Natural killer cell treated with Interleukin-12 subunit alpha and Interleukin-12 subunit beta and Interleukin-15 and Interleukin-18, amount 100 ng/mL, for 72 hours (primary cell): ENCODE measurements at regions not wholly inside any gene's neighbourhood (a gene's known extent, or its start where the extent isn't known, plus 50 kb on each side); places are given as distances from the start of the nearest gene placed in this dataset.

Source experiments
- ATAC-seq, 2 donors: fragments of 150-1000 bp; cut with Tn5 transposase in 1 of 2; sonication (Bioruptor Pico), chemical (Tn5 transposase) in 1 of 2; 2 replicates each; pipeline ENCODE4 v1.10.0; 2021
- DNase-seq: peaks from one replicate; pipeline ENCODE4 v3.0.0; 2022; ENCODE audit warnings: low spot score
- H3K27ac Mint-ChIP-seq, 2 donors: 1 replicate in 1 of 2; 2 replicates in 1 of 2; pipeline ENCODE4 v1.8.0; 2022; ENCODE audit warnings: mixed read lengths in 2 of 2, mild to moderate bottlenecking in 1 of 2, moderate library complexity in 1 of 2
- H3K27me3 Mint-ChIP-seq, 2 donors: 1 replicate in 1 of 2; 2 replicates in 1 of 2; pipeline ENCODE4 v1.8.0; 2022; ENCODE audit warnings: mixed read lengths in 2 of 2
- H3K36me3 Mint-ChIP-seq: one replicate; pipeline ENCODE4 v1.8.0; 2022; ENCODE audit warnings: mixed read lengths
- H3K4me1 Mint-ChIP-seq, 2 donors: 1 replicate in 1 of 2; 2 replicates in 1 of 2; pipeline ENCODE4 v1.8.0; 2022; ENCODE audit warnings: low read depth in 2 of 2, mixed read lengths in 2 of 2, mild to moderate bottlenecking in 1 of 2
- H3K4me3 Mint-ChIP-seq: one replicate; pipeline ENCODE4 v1.8.0; 2022; ENCODE audit warnings: mixed read lengths
- H3K9me3 Mint-ChIP-seq: 2 replicates; pipeline ENCODE4 v1.8.0; 2022; ENCODE audit warnings: mixed read lengths

DNA sequence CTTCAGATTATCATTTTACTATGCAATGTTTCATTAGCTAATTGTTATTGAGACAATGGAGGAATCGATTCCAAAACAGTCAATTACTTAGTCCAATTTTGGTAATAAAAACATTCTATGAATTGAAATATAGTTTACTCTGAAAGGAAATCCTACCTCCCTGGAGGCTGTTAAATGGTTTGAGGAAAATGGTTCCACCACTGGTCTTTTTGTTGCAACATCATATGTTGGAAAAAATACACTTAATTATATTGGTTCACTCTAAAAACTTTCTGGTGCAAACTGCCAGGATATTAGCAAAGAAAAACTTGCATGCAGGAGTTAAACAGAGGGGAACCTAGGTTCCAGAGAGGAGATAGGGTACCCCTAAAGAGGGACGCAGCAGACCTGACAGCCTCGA, 267.3 kb upstream of the LYZL1 start:
- no peak for DNase-seq
- Mint-ChIP-seq H3K36me3 (no peaks in the 10 kb centered on the region), H3K9me3 (peaks cover 5% of the 10 kb centered on the region), H3K4me3 (no peak overlapping the region), H3K27me3 (peaks cover 10 to 12% of the 10 kb centered on the region in 2 donors), H3K27ac (no peak overlapping the region), H3K4me1 (no peaks in the 10 kb centered on the region)
- no peak for ATAC-seq

DNA sequence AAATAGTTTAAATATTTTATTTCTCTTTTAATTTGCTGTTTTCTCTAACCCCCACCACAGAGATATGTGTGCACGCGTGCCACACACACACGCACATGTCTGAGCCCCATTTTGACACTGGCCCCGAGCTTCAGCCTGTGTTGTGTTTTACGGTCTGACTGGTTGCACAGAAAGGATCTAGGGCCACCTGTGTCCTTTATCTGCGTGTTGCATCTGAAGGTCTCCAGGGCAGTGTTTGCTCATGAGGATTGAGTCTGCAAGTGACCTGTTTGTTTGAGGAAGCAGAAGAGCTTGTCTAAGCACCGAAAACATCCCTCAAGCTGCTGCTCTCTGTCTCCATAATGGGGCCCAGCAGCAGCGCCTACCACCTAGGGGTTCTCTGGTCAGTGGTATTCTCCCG, 266.4 kb upstream of the LYZL1 start:
- H3K36me3 Mint-ChIP-seq = no peaks in the 10 kb centered on the region
- ATAC-seq = no peak
- H3K4me3 Mint-ChIP-seq = no peak overlapping the region
- H3K9me3 Mint-ChIP-seq = peaks cover 2% of the 10 kb centered on the region
- no peak overlapping the region for H3K27ac Mint-ChIP-seq
- H3K4me1 Mint-ChIP-seq = no peaks in the 10 kb centered on the region
- peaks cover 6 to 7% of the 10 kb centered on the region in 2 donors for H3K27me3 Mint-ChIP-seq
- no peak for DNase-seq

GRCh38 chr10:29023678-29024077, 265.2 kb upstream of the LYZL1 start:
- H3K9me3 Mint-ChIP-seq = no peaks in the 10 kb centered on the region
- H3K27me3 Mint-ChIP-seq = peaks cover 4 to 9% of the 10 kb centered on the region in 2 donors
- H3K4me3 Mint-ChIP-seq = no peak overlapping the region
- H3K36me3 Mint-ChIP-seq = no peaks in the 10 kb centered on the region
- no peaks in the 10 kb centered on the region for H3K4me1 Mint-ChIP-seq
- H3K27ac Mint-ChIP-seq = no peak overlapping the region
- ATAC-seq (no peak), DNase-seq (no peak)

DNA sequence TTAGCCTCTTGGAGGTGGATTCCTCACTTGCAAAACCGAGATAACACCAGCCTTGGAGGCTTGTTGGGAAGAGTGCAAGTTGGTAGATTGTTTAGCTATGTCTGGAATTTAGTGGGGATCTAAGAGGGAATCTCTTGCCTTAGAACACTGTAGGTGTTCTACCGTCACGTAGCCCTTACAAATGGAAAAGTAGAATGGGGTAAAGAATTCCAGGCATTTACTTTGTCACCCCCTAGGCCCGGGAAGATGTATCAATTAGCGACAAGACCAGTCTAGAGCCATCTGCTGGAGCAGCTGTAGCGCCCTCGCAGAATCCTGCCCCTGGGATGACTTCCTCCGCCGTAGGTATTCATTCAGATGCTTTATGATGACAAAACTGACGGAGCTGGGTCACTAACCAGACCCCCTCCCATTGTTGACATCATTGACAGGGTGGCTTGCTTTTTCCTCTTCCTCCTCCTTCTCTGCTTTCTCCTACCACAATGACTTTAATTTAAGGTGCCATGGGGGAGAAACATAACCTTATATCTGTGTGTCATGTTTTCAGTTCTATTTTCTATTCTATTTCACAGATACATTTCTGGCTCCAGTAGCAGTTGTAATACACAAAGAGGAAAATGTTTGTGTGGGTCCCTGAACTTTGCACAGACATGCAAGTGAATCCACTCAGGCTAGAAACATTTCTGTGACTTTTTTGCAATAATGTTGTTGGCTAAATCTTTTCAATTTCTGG, 262.6 kb upstream of the LYZL1 start:
- ATAC-seq = no peak
- Mint-ChIP-seq H3K27me3 (peaks cover 6 to 26% of the 10 kb centered on the region in 2 donors), H3K36me3 (no peaks in the 10 kb centered on the region), H3K9me3 (no peaks in the 10 kb centered on the region), H3K27ac (no peak overlapping the region), H3K4me1 (no peaks in the 10 kb centered on the region), H3K4me3 (no peak overlapping the region)
- DNase-seq = no peak

DNA sequence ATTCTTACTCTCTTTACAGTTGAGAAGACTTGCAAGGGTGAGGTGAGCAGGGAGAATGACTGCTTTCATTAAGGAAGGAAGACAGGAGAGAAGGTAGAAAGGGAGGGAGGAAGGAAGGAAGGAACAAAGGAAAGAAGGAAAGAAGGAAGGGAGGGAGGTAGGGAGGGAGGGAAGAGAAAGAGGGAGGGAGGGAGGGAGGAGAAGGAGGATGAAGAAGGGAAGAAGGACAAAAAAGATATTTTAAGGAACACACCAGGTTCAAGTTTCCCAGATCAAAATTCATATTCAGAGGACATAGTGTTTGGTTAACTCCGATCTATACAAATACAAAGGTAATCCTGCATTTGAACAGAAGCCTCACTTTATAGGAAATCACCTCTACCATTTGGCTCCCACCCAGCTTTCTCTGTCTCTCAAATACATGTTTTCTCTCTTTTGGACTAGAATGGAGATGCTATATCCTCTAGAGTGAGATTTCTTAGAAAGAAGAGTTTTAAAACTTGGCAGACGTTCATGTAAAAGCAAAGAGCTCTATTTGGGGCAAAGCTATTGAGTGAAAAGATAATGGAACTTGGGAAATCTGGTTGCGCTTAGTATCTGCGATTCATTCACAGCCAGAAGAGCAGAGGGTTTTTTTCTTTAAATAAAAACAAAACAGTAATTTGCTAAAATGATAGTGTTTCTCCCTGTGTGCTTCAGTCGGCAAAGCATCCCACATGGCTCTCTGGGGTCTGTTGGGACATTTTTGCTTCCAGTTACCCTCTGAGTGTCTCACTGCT, 261.9 kb upstream of the LYZL1 start:
- Mint-ChIP-seq H3K27me3 (peaks cover 6 to 26% of the 10 kb centered on the region in 2 donors), H3K4me1 (no peaks in the 10 kb centered on the region), H3K9me3 (no peaks in the 10 kb centered on the region), H3K36me3 (no peaks in the 10 kb centered on the region), H3K27ac (no peak overlapping the region), H3K4me3 (no peak overlapping the region)
- ATAC-seq (no peak), DNase-seq (no peak)

DNA sequence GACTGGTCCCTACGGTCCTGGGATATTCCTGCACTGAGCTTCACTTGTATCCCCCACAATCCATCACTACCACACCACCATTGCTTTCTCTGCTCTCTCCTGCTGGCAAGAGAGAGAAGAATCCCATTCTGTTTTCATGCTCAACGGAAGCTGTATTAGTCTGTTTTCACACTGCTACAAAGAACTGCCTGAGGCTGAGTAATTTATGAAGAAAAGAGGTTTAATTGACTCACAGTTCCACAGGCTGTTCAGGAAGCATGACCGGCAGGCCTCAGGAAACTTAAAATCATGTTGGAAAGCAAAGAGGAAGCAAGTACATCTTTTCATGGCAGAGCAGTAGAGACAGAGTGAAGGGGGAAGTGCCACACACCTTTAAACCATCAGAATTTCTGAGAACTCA, 260.4 kb upstream of the LYZL1 start:
- H3K4me3 Mint-ChIP-seq = no peak overlapping the region
- H3K4me1 Mint-ChIP-seq = no peaks in the 10 kb centered on the region
- no peak for DNase-seq
- peaks cover 6 to 26% of the 10 kb centered on the region in 2 donors for H3K27me3 Mint-ChIP-seq
- no peak for ATAC-seq
- no peaks in the 10 kb centered on the region for H3K36me3 Mint-ChIP-seq
- H3K27ac Mint-ChIP-seq = no peak overlapping the region
- H3K9me3 Mint-ChIP-seq = no peaks in the 10 kb centered on the region

DNA sequence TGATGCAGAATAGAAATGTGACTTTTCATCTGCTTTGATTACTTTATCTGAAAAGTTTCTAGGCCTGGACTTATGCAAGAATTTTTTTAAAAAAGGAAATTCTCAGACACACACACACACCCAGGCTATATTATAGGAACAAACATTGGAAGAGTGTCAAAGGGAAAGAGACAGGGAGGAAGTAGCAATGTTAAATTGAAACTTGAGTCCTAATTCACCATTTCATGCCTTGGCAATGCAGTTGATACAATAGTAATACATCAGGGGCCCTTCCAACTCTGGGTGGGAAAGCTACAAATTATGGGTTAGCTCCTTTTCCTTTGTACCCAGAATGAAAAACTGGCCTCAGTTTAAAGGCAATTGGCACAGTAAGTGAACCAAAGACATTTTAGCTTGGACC, 258.0 kb upstream of the LYZL1 start:
- peaks cover 6 to 20% of the 10 kb centered on the region in 2 donors for H3K27me3 Mint-ChIP-seq
- H3K4me1 Mint-ChIP-seq = no peaks in the 10 kb centered on the region
- ATAC-seq (no peak), DNase-seq (no peak)
- H3K4me3 Mint-ChIP-seq = no peak overlapping the region
- H3K9me3 Mint-ChIP-seq = no peaks in the 10 kb centered on the region
- H3K36me3 Mint-ChIP-seq = no peaks in the 10 kb centered on the region
- no peak overlapping the region for H3K27ac Mint-ChIP-seq

DNA sequence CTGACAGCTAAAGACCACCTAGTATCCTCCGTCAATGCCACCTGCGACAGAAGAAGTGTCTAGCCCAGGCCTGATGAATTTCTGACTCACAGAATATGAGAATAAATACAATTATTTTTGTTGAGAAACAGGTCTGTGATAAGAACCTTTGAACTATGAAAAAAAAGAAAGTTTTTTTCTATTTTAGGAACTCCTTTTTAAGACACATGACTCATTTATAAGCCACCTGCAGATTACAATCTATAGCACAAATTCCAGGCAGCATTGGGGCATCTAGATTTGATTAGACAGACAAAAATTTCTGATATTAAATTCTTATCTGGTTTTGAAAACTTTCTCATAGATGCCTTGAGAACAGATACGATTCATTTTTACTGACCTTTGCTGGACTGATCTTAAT, 256.7 kb upstream of the LYZL1 start:
- Mint-ChIP-seq H3K4me1 (no peaks in the 10 kb centered on the region), H3K27ac (no peak overlapping the region), H3K36me3 (no peaks in the 10 kb centered on the region), H3K9me3 (no peaks in the 10 kb centered on the region), H3K4me3 (no peak overlapping the region), H3K27me3 (peaks cover 4 to 20% of the 10 kb centered on the region in 2 donors)
- DNase-seq (no peak), ATAC-seq (no peak)

DNA sequence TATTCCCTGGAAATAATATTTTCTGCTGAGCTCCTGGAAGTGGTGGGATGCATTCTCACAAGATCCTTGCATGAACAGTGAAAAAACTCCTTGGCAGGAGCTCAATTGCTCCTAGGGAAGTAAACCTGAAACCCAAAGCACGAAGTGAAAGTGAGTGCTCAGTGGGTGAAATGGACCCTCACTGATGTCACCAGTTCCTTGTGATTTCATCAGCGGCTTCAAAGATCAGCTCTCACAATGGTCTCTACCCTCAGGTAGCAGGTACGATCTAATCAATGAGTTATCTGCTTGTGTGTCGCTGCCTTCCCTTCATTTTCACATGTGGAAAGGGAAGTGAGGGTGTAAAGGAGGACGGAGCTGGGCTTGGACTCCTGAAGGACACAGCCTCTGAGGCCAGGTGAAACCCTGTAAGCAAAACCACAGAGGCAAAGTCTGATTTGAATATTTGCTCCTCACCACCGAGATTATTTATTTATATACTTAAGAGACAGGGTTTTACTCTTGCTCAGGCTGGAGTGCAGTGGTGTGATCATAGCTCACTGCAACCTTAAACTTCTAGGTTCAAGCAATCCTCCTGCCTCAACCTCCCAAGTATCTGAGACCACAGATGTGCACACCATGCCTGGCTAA, 255.4 kb upstream of the LYZL1 start:
- Mint-ChIP-seq H3K27me3 (peaks cover 4 to 19% of the 10 kb centered on the region in 2 donors), H3K27ac (no peak overlapping the region), H3K36me3 (no peaks in the 10 kb centered on the region), H3K4me1 (no peaks in the 10 kb centered on the region), H3K4me3 (no peak overlapping the region), H3K9me3 (no peaks in the 10 kb centered on the region)
- DNase-seq = no peak
- no peak for ATAC-seq

DNA sequence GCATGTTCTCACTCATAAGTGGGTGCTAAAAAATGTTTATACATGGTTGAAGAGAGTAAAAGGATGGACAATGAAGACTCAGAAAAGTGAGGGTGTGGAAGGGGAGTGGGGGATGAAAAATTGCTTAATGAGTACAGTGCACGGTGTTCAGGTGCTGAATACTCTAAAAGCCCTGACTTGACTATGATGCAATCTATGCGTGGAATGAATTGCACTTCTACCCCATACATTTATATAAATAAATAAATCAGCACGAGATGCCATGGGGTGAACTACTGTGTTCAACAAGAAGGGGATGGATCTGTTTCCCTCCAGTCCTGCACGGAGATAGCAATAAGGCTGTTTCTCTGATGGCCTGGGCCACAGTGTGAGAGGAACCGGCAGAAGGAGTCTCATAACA, 254.3 kb upstream of the LYZL1 start:
- Mint-ChIP-seq H3K9me3 (no peaks in the 10 kb centered on the region), H3K36me3 (no peaks in the 10 kb centered on the region), H3K27me3 (peaks cover 7 to 9% of the 10 kb centered on the region in 2 donors), H3K4me1 (no peaks in the 10 kb centered on the region), H3K27ac (no peak overlapping the region), H3K4me3 (no peak overlapping the region)
- ATAC-seq = no peak
- no peak for DNase-seq

DNA sequence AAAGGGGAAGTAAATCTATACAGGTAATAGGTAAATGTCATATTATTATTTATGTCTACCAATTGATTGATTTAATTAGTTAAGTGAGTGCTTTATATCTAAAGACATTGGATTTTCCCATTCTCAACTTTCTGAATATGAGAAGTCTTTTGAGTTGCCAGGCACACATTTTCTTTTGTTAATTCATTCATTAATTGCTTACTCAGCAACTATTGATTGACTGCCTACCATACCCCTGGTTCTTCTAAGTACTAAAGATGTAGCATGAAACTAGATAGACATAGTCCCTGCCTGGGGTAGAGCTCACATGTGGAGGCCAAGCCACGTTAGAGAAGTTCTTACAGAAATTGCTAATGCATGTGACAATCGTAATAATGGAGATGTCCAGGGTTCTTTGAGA, 253.1 kb upstream of the LYZL1 start:
- Mint-ChIP-seq H3K4me1 (peaks cover 0 to 7% of the 10 kb centered on the region in 2 donors), H3K9me3 (peaks cover 6% of the 10 kb centered on the region), H3K27ac (no peak overlapping the region), H3K27me3 (peaks cover 11 to 12% of the 10 kb centered on the region in 2 donors), H3K36me3 (no peaks in the 10 kb centered on the region), H3K4me3 (no peak overlapping the region)
- DNase-seq (no peak), ATAC-seq (no peak)

DNA sequence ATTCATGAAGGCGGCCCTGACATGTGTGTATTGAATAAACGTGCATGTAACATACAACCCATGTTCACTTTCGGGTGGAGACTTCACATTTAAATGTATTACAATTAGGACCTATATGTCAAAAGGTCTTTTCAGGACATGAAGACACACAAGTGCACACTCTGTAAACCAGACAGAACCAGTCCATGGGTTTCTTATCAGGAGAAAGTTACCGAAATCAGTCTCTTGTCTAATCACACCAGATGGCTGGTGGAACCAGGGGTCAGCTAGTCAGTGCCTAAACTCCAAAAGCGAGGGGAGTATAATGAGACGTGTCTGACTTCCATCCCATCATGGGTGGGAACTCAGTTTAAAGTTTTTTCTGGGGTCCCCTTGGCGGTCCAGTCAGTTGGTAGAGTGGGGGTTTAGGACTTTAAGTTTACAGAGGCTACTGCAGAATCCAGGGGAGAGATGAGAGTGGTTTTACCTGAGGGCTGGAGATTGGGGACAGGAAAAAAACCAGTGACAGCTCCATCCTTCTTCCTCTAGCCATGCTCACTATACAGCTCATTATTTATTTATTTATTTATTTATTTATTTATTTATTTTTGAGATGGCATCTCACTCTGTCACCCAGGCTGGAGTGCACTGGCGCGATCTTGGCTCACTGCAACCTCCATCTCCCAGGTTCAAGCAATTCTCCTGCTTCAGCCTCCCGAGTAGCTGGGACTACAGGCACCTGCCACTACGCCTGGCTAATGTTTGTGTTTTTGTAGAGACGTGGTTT, 251.3 kb upstream of the LYZL1 start:
- peaks cover 13 to 14% of the 10 kb centered on the region in 2 donors for H3K27me3 Mint-ChIP-seq
- no peak overlapping the region for H3K27ac Mint-ChIP-seq
- no peak overlapping the region for H3K4me3 Mint-ChIP-seq
- ATAC-seq (no peak), DNase-seq (no peak)
- H3K36me3 Mint-ChIP-seq = no peaks in the 10 kb centered on the region
- peaks cover 7% of the 10 kb centered on the region for H3K9me3 Mint-ChIP-seq
- peaks cover 0 to 10% of the 10 kb centered on the region in 2 donors for H3K4me1 Mint-ChIP-seq

DNA sequence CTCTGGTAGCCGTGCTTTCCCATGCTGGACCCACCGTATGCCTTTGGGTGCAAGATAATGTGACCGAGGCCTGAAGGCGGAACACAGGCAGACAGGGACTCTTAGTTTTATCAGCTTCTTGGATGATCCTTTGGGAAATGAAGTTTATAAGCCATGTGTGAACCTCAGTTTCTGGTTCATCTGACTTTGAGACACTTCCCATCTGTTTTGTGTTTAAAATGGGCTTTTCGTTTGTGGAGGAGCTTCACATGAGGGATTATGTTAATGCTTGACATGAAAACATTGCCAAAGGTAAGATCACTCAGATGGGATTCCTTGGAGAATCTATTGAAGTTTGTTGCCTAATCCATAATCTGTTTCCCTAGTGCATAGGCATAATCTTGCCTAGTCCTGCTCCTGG, 249.8 kb upstream of the LYZL1 start:
- Mint-ChIP-seq H3K4me3 (no peak overlapping the region), H3K27ac (no peak overlapping the region), H3K9me3 (peaks cover 7% of the 10 kb centered on the region), H3K4me1 (peaks cover 0 to 10% of the 10 kb centered on the region in 2 donors), H3K36me3 (no peaks in the 10 kb centered on the region), H3K27me3 (peaks cover 14 to 17% of the 10 kb centered on the region in 2 donors)
- DNase-seq (no peak), ATAC-seq (no peak)
